Adrenal gland (tissue), 5 donors: ENCODE measurements at regions not wholly inside any gene's neighbourhood (a gene's known extent, or its start where the extent isn't known, plus 50 kb on each side); places are given as distances from the start of the nearest gene placed in this dataset.

Experiments used
- POLR2A ChIP-seq, 2 donors: fragments of 450-650 bp; IDR thresholded peaks; one replicate each; pipeline ENCODE4 v1.6.1; 2017; ENCODE audit warnings: antibody characterized with exemption in 2 of 2, mild to moderate bottlenecking in 2 of 2, moderate library complexity in 1 of 2
- TF ChIP-seq, protein P1 (sequence below), 6 experiments: fragments of 450-650 bp in 4 of 6; fragments of 200-600 bp in 2 of 6; sonication (generic) in 1 of 6; IDR thresholded peaks; 1 replicate in 5 of 6; 2 replicates in 1 of 6; pipeline versions ENCODE4 v1.5.1 to v1.8.0; 2016 to 2021; ENCODE audit warnings: antibody characterized with exemption in 6 of 6, mild to moderate bottlenecking in 2 of 6, moderate library complexity in 1 of 6
- donor health status: DM: no; HTN: no; CAD: no.

DNA sequence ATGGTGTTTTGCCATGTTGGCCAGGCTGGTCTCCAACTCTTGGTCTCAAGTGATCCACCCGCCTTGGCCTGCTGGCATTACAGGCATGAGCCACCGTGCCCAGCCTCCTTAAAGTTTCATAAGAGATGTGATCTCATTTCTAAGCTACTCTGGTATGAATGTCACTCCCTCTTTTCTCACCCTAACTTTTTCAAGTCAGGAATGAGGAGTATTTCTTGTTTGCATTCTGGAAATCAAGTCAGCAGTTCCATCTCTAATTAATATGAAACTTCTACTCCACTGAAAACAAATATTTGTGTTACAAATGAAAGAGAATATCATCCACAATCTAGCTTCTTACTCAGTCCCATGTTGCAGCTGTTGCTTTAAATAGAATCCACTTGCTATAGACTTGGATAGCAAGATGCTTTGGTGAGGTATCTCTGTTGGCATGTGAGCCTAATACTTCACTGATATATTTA is 61.3 kb downstream of the ARF6 start:
- TF ChIP-seq, protein P1, sequence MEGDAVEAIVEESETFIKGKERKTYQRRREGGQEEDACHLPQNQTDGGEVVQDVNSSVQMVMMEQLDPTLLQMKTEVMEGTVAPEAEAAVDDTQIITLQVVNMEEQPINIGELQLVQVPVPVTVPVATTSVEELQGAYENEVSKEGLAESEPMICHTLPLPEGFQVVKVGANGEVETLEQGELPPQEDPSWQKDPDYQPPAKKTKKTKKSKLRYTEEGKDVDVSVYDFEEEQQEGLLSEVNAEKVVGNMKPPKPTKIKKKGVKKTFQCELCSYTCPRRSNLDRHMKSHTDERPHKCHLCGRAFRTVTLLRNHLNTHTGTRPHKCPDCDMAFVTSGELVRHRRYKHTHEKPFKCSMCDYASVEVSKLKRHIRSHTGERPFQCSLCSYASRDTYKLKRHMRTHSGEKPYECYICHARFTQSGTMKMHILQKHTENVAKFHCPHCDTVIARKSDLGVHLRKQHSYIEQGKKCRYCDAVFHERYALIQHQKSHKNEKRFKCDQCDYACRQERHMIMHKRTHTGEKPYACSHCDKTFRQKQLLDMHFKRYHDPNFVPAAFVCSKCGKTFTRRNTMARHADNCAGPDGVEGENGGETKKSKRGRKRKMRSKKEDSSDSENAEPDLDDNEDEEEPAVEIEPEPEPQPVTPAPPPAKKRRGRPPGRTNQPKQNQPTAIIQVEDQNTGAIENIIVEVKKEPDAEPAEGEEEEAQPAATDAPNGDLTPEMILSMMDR (IDR thresholded peaks at IDR 0.05) = no peak
- no peak for TF ChIP-seq POLR2A (IDR thresholded peaks at IDR 0.05)
